ENCODE measurements at regions not wholly inside any gene's neighbourhood (a gene's known extent, or its start where the extent isn't known, plus 50 kb on each side); places are given as distances from the start of the nearest gene placed in this dataset.

- Histone ChIP-seq H3K36me3 (ENCODE audit: control insufficient read depth in 2 of 3, insufficient read depth in 3 of 3, low read length in 3 of 3) (no peaks in the 10 kb centered on the region), H3K4me1 (ENCODE audit: control insufficient read depth in 2 of 3, insufficient read depth in 2 of 3, low read depth in 1 of 3, low read length in 3 of 3) (peaks cover 0 to 5% (median 3%) of the 10 kb centered on the region in 3 donors), H3K9ac (ENCODE audit: low read length in 3 of 3) (no peak overlapping the region), H3K27ac (ENCODE audit: low read depth in 2 of 2, low read length in 2 of 2) (no peak overlapping the region), H3K27me3 (ENCODE audit: control insufficient read depth, insufficient read depth, low read length) (no peaks in the 10 kb centered on the region), H3K4me3 (ENCODE audit: low read length in 3 of 3) (no peak overlapping the region), H3K9me3 (ENCODE audit: control insufficient read depth in 2 of 3, insufficient read depth in 1 of 3, low read length in 3 of 3) (no peaks in the 10 kb centered on the region)
- intact Hi-C loops (cut with DNase I), result no loop called here
- TF ChIP-seq, protein P1, sequence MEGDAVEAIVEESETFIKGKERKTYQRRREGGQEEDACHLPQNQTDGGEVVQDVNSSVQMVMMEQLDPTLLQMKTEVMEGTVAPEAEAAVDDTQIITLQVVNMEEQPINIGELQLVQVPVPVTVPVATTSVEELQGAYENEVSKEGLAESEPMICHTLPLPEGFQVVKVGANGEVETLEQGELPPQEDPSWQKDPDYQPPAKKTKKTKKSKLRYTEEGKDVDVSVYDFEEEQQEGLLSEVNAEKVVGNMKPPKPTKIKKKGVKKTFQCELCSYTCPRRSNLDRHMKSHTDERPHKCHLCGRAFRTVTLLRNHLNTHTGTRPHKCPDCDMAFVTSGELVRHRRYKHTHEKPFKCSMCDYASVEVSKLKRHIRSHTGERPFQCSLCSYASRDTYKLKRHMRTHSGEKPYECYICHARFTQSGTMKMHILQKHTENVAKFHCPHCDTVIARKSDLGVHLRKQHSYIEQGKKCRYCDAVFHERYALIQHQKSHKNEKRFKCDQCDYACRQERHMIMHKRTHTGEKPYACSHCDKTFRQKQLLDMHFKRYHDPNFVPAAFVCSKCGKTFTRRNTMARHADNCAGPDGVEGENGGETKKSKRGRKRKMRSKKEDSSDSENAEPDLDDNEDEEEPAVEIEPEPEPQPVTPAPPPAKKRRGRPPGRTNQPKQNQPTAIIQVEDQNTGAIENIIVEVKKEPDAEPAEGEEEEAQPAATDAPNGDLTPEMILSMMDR (IDR thresholded peaks at IDR 0.05; ENCODE audit: borderline replicate concordance, extremely low read depth, insufficient read depth), result no peak
- FAIRE-seq (no peak), DNase-seq (no peak)
Observed at GRCh38 chr3:124398594-124398993, 331.7 kb upstream of the UMPS start.

DNA sequence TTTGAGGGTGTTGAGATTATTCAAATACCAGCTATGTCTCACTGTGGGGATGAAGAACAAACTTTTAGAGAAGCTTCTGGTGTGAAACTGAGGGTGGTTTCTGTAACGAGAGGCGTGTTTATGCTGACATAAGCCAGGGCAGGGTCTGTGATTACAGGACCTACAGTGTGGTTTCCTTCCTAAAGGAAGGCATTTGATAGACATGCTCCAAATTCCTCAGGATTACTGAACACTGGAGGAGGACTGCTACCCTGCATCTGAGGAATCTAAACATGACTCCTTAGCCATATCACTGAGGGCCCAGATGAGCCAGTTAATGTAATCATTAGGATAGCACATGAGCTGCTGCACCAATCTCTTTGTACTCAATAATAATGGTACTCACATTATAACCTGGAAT lies 328.4 kb upstream of the UMPS start:
- no peaks in the 10 kb centered on the region for H3K4me1 ChIP-seq (ENCODE audit: control insufficient read depth in 2 of 3, insufficient read depth in 2 of 3, low read depth in 1 of 3, low read length in 3 of 3)
- TF ChIP-seq, protein P1 (IDR thresholded peaks at IDR 0.05; ENCODE audit: borderline replicate concordance, extremely low read depth, insufficient read depth), result no peak
- H3K4me3 ChIP-seq (ENCODE audit: low read length in 3 of 3), result no peak overlapping the region
- no peaks in the 10 kb centered on the region for H3K36me3 ChIP-seq (ENCODE audit: control insufficient read depth in 2 of 3, insufficient read depth in 3 of 3, low read length in 3 of 3)
- no peaks in the 10 kb centered on the region for H3K27me3 ChIP-seq (ENCODE audit: control insufficient read depth, insufficient read depth, low read length)
- FAIRE-seq, result no peak
- intact Hi-C loops (cut with DNase I), result no loop called here
- peak in 2 of 5 donors; percentile 42 to 63 for DNase-seq
- no peak overlapping the region for H3K9ac ChIP-seq (ENCODE audit: low read length in 3 of 3)
- no peak overlapping the region for H3K27ac ChIP-seq (ENCODE audit: low read depth in 2 of 2, low read length in 2 of 2)
- no peaks in the 10 kb centered on the region for H3K9me3 ChIP-seq (ENCODE audit: control insufficient read depth in 2 of 3, insufficient read depth in 1 of 3, low read length in 3 of 3)

DNA sequence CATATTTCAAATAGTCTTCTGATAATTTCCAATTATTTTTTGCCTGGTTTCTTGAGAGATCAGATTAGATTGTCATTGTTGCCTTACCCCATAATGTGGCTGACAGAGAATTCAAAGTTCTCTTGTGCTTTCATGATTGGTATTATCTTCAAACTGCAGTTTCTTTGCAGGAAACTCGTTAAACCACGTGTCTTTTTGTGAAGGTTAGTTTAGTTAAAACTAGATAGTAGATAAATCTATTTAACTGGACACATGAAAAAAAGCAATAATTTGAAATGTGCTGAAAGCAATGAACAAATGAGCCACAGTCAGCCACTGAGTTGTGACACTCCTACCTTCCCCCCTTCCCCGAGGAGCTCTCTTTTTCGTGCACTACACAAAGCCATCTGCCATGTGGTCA lies 327.5 kb upstream of the UMPS start:
- H3K4me1 ChIP-seq (ENCODE audit: control insufficient read depth in 2 of 3, insufficient read depth in 2 of 3, low read depth in 1 of 3, low read length in 3 of 3), result no peaks in the 10 kb centered on the region

More for the DNA sequence above, 327.5 kb upstream of the UMPS start:
- no peaks in the 10 kb centered on the region for H3K9me3 ChIP-seq (ENCODE audit: control insufficient read depth in 2 of 3, insufficient read depth in 1 of 3, low read length in 3 of 3)
- TF ChIP-seq, protein P1 (IDR thresholded peaks at IDR 0.05; ENCODE audit: borderline replicate concordance, extremely low read depth, insufficient read depth), result no peak
- no peak overlapping the region for H3K4me3 ChIP-seq (ENCODE audit: low read length in 3 of 3)
- H3K27ac ChIP-seq (ENCODE audit: low read depth in 2 of 2, low read length in 2 of 2), result no peak overlapping the region
- FAIRE-seq (no peak), DNase-seq (no peak)
- intact Hi-C loops (cut with DNase I), result no loop called here
- H3K27me3 ChIP-seq (ENCODE audit: control insufficient read depth, insufficient read depth, low read length), result no peaks in the 10 kb centered on the region
- H3K36me3 ChIP-seq (ENCODE audit: control insufficient read depth in 2 of 3, insufficient read depth in 3 of 3, low read length in 3 of 3), result no peaks in the 10 kb centered on the region
- H3K9ac ChIP-seq (ENCODE audit: low read length in 3 of 3), result no peak overlapping the region
